ENCODE measurements at regions not wholly inside any gene's neighbourhood (a gene's known extent, or its start where the extent isn't known, plus 50 kb on each side); places are given as distances from the start of the nearest gene placed in this dataset.

DNA sequence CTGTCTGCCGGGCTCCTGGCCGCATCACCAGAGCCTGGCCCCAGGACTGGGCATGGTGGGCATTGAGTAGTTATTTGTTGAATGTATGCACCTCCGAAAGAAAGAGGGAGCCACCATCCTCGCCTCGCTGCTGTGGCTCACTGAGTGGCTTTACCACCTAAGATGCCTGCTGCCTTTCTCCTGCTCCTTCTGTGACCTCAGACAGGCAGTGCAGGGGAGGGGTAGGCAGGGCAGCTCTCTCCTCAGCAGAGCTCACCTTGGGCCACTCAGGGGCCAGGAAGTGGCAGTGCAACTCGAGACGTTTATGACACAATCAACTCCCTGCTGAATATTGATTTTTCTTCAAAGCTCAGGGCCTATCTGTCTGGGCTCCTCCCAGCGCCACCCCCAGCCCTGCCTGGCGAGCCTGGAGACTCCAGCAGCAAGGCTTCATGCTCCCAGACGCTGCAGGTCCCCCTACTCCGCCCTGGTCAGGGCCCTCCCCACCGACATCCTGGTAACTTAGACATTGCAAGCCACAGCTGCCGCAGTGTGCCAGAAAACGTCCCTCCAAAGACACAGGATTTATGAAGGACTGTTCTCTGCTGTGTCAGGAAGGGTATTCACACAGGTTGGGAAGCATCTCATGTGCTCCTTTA lies 84.3 kb upstream of the DIO3 start:
- no peak for TF ChIP-seq EZH2phosphoT487 (IDR thresholded peaks at IDR 0.05; ENCODE audit: unreplicated experiment)
- no peak for TF ChIP-seq CTCF (conservative IDR thresholded peaks at IDR 0.05; ENCODE audit: low read depth in 2 of 2)
- TF ChIP-seq ZNF331 (CRISPR knock-in tag; IDR thresholded peaks at IDR 0.05; ENCODE audit: low read depth) = no peak
- no peak for TF ChIP-seq EZH2 (IDR thresholded peaks at IDR 0.05; ENCODE audit: low read depth, unreplicated experiment)
- no peak for TF ChIP-seq POLR2AphosphoS5 (IDR thresholded peaks at IDR 0.05; ENCODE audit: low read depth)
- TF ChIP-seq, protein P1, sequence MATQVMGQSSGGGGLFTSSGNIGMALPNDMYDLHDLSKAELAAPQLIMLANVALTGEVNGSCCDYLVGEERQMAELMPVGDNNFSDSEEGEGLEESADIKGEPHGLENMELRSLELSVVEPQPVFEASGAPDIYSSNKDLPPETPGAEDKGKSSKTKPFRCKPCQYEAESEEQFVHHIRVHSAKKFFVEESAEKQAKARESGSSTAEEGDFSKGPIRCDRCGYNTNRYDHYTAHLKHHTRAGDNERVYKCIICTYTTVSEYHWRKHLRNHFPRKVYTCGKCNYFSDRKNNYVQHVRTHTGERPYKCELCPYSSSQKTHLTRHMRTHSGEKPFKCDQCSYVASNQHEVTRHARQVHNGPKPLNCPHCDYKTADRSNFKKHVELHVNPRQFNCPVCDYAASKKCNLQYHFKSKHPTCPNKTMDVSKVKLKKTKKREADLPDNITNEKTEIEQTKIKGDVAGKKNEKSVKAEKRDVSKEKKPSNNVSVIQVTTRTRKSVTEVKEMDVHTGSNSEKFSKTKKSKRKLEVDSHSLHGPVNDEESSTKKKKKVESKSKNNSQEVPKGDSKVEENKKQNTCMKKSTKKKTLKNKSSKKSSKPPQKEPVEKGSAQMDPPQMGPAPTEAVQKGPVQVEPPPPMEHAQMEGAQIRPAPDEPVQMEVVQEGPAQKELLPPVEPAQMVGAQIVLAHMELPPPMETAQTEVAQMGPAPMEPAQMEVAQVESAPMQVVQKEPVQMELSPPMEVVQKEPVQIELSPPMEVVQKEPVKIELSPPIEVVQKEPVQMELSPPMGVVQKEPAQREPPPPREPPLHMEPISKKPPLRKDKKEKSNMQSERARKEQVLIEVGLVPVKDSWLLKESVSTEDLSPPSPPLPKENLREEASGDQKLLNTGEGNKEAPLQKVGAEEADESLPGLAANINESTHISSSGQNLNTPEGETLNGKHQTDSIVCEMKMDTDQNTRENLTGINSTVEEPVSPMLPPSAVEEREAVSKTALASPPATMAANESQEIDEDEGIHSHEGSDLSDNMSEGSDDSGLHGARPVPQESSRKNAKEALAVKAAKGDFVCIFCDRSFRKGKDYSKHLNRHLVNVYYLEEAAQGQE (IDR thresholded peaks at IDR 0.05; ENCODE audit: unreplicated experiment) = no peak
- TF ChIP-seq ETS1 (IDR thresholded peaks at IDR 0.05) = no peak
- TF ChIP-seq NANOG (IDR thresholded peaks at IDR 0.05; ENCODE audit: borderline replicate concordance) = no peak
